Vagina (tissue), 2 donors: ENCODE measurements at regions not wholly inside any gene's neighbourhood (a gene's known extent, or its start where the extent isn't known, plus 50 kb on each side); places are given as distances from the start of the nearest gene placed in this dataset.
"Not testable (repeated sequence)": the region's sequence is repeated elsewhere in the genome, so short reads cannot be mapped to it uniquely, and the experiment has no call there.

Experiments
- POLR2A ChIP-seq, 2 donors: fragments of 450-650 bp; IDR thresholded peaks; one replicate each; pipeline ENCODE4 v1.6.1; 2017; ENCODE audit warnings: antibody characterized with exemption in 2 of 2, mild to moderate bottlenecking in 2 of 2, moderate library complexity in 2 of 2
- POLR2AphosphoS5 ChIP-seq, 2 donors: sonication (generic); formaldehyde crosslinking; IDR thresholded peaks; one replicate each; pipeline ENCODE4 v1.9.0; 2017; ENCODE audit warnings: antibody characterized with exemption in 2 of 2, mild to moderate bottlenecking in 2 of 2, low read depth in 1 of 2; ENCODE audit not compliant: insufficient read depth in 1 of 2
- TF ChIP-seq, protein P1 (sequence below), 3 experiments: fragments of 450-650 bp in 2 of 3; fragments of 200-600 bp in 1 of 3; sonication (generic) in 1 of 3; IDR thresholded peaks; one replicate each; pipeline ENCODE4 v1.5.1; 2017 to 2019; ENCODE audit warnings: antibody characterized with exemption in 3 of 3, mild to moderate bottlenecking in 2 of 3, moderate library complexity in 2 of 3

DNA sequence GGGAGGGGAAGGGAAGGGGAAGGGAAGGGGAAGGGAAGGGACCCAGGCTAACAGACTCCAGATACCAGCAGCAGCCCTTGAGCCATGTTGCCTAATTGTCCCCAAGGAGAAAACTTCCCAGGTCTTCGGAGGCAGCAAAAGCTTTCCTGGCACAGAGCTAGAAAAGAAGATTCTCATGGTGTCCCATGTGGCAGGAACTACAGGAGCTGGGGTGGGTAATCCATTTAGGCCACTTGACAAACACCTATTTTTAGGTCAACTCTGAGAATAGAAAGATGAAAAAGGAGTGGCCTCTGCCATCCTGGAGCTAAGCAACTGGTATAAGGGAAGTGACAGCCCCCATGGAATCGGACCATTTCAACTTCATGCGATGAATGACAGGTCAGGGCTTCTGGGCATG is 52.1 kb upstream of the SPDYE9 start:
- TF ChIP-seq, protein P1, sequence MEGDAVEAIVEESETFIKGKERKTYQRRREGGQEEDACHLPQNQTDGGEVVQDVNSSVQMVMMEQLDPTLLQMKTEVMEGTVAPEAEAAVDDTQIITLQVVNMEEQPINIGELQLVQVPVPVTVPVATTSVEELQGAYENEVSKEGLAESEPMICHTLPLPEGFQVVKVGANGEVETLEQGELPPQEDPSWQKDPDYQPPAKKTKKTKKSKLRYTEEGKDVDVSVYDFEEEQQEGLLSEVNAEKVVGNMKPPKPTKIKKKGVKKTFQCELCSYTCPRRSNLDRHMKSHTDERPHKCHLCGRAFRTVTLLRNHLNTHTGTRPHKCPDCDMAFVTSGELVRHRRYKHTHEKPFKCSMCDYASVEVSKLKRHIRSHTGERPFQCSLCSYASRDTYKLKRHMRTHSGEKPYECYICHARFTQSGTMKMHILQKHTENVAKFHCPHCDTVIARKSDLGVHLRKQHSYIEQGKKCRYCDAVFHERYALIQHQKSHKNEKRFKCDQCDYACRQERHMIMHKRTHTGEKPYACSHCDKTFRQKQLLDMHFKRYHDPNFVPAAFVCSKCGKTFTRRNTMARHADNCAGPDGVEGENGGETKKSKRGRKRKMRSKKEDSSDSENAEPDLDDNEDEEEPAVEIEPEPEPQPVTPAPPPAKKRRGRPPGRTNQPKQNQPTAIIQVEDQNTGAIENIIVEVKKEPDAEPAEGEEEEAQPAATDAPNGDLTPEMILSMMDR (IDR thresholded peaks at IDR 0.05) = not testable (repeated sequence)
- TF ChIP-seq POLR2A (IDR thresholded peaks at IDR 0.05); POLR2AphosphoS5 (IDR thresholded peaks at IDR 0.05; ENCODE audit: insufficient read depth in 1 of 2, low read depth in 1 of 2): not testable (repeated sequence)
